Right lobe of liver (tissue), 6 donors: ENCODE measurements at regions not wholly inside any gene's neighbourhood (a gene's known extent, or its start where the extent isn't known, plus 50 kb on each side); places are given as distances from the start of the nearest gene placed in this dataset.

Source experiments
- ATAC-seq, 4 donors: fragments of 200-7000 bp; cut with Tn5 transposase; one replicate each; pipeline ENCODE4 v1.9.1; 2020; ENCODE audit warnings: mild to moderate bottlenecking in 4 of 4, moderate library complexity in 4 of 4
- DNase-seq, 3 donors: peaks; one replicate each; pipeline ENCODE4 v3.0.0-alpha.2; 2020
- H3K27ac ChIP-seq, 3 donors: fragments of 200-600 bp; one replicate each; pipeline ENCODE4 v1.8.0; 2022
- H3K27me3 ChIP-seq, 2 donors: fragments of 200-600 bp; one replicate each; pipeline ENCODE4 v1.8.0; 2022
- H3K36me3 ChIP-seq, 4 donors: fragments of 200-600 bp; sonication (generic) in 1 of 4; one replicate each; pipeline versions ENCODE4 v1.5.1 to v1.8.0; 2017 to 2022; ENCODE audit warnings: control low read depth in 1 of 4
- H3K4me1 ChIP-seq, 4 donors: fragments of 200-600 bp; sonication (generic) in 1 of 4; one replicate each; pipeline versions ENCODE4 v1.5.1 to v1.8.0; 2017 to 2022; ENCODE audit warnings: control low read depth in 1 of 4
- H3K4me3 ChIP-seq, 3 donors: fragments of 200-600 bp; one replicate each; pipeline ENCODE4 v1.8.0; 2022
- H3K9me3 ChIP-seq, 4 donors: fragments of 200-600 bp; sonication (generic) in 1 of 4; one replicate each; pipeline versions ENCODE4 v1.5.1 to v1.8.0; 2017 to 2022; ENCODE audit warnings: control low read depth in 1 of 4
- POLR2A ChIP-seq: fragments of 450-650 bp; IDR thresholded peaks from one replicate; pipeline ENCODE4 v1.6.1; 2017; ENCODE audit warnings: antibody characterized with exemption, mild to moderate bottlenecking
- WGBS: methylation state at CpG from one replicate; pipeline ENCODE4 v1.1.6; 2018; ENCODE audit warnings: low coverage, low lambda C conversion rate; ENCODE audit not compliant: insufficient coverage; ENCODE audit errors: missing lambda C conversion rate; 5-methylcytosine and 5-hydroxymethylcytosine counted together
- intact Hi-C, 2 donors: fragments of 100-400 bp; cut with DNase I; formaldehyde crosslinking; loops; one replicate each; pipeline versions ENCODE4 v1.11.2 to v1.14.1; 2022
- TF ChIP-seq, protein P1 (sequence below), 4 donors: fragments of 200-600 bp in 3 of 4; fragments of 450-650 bp in 1 of 4; IDR thresholded peaks; one replicate each; pipeline versions ENCODE4 v1.5.1 to v1.8.0; 2016 to 2022; ENCODE audit warnings: antibody characterized with exemption in 4 of 4, mild to moderate bottlenecking in 2 of 4
- donor health status: DM: no; HTN: yes; CAD: no.
- donor health status: DM: no; HTN: no; CAD: no.
- donor health status: DM: no; HTN: no; CAD: no.
- donor health status: DM: no; HTN: yes; CAD: no.
- donor health status: DM: no; HTN: yes; CAD: no.

DNA sequence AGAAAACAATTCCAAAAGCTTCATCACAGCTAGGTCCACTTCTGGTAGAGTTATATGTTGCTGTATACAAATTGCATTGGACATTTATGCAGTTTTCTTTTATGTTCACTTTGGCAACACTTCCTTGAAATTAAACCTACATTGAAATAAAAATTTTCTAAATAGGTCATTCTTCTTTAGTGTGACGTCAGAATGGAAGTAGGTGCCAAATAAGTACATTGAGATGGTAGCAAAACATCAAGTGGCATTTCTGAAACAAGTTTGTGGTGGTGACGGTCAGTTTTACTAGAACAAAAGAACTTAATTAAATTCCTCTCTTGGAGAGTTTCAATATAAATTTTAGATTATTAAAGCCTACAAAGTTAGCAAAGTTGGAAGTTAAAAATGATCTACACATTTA, 895.1 kb downstream of the CDH9 start:
- no peak overlapping the region for H3K4me3 ChIP-seq
- H3K27me3 ChIP-seq: no peaks in the 10 kb centered on the region
- no peaks in the 10 kb centered on the region for H3K9me3 ChIP-seq
- ATAC-seq: no peak
- no peak for TF ChIP-seq POLR2A
- TF ChIP-seq, protein P1, sequence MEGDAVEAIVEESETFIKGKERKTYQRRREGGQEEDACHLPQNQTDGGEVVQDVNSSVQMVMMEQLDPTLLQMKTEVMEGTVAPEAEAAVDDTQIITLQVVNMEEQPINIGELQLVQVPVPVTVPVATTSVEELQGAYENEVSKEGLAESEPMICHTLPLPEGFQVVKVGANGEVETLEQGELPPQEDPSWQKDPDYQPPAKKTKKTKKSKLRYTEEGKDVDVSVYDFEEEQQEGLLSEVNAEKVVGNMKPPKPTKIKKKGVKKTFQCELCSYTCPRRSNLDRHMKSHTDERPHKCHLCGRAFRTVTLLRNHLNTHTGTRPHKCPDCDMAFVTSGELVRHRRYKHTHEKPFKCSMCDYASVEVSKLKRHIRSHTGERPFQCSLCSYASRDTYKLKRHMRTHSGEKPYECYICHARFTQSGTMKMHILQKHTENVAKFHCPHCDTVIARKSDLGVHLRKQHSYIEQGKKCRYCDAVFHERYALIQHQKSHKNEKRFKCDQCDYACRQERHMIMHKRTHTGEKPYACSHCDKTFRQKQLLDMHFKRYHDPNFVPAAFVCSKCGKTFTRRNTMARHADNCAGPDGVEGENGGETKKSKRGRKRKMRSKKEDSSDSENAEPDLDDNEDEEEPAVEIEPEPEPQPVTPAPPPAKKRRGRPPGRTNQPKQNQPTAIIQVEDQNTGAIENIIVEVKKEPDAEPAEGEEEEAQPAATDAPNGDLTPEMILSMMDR (IDR thresholded peaks at IDR 0.05): no peak
- intact Hi-C loops: no loop called here
- no peak for DNase-seq
- H3K4me1 ChIP-seq: no peaks in the 10 kb centered on the region
- WGBS: 44% methylated on average over 2 of the region's 2 CpGs
- H3K27ac ChIP-seq: no peak overlapping the region
- no peaks in the 10 kb centered on the region for H3K36me3 ChIP-seq

- 57% methylated on average over 6 of the region's 6 CpGs for WGBS
- ATAC-seq: no peak
- intact Hi-C loops: no loop called here
- Histone ChIP-seq H3K4me1 (no peaks in the 10 kb centered on the region), H3K36me3 (no peaks in the 10 kb centered on the region), H3K9me3 (no peaks in the 10 kb centered on the region), H3K27me3 (no peaks in the 10 kb centered on the region), H3K4me3 (no peak overlapping the region), H3K27ac (no peak overlapping the region)
- no peak for DNase-seq
- TF ChIP-seq POLR2A: no peak
- TF ChIP-seq, protein P1 (IDR thresholded peaks at IDR 0.05): no peak
Observed at GRCh38 chr5:26121338-26121737, 917.0 kb downstream of the CDH9 start.

DNA sequence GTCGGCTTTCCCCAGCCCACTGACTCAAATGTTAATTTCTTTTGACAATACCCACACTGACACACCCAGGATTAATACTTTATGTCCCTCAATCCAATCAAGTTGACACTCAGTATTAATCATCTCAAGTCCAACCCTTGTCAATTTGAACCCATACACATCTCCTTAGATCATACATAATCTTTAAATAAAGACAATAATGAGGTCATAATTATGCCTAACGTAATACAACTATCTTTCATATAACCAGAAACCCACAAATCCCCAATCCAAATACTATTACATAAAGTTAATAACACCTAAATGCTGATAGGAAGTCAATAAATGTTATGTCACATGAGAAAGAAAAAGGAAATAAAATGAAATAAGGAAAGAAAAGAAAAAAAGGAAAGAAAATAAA, 934.2 kb downstream of the CDH9 start:
- Histone ChIP-seq H3K36me3 (no peaks in the 10 kb centered on the region), H3K4me3 (no peak overlapping the region), H3K9me3 (no peaks in the 10 kb centered on the region), H3K27me3 (no peaks in the 10 kb centered on the region), H3K27ac (no peak overlapping the region), H3K4me1 (no peaks in the 10 kb centered on the region)
- intact Hi-C loops: no loop called here
- ATAC-seq (no peak), DNase-seq (no peak)
- WGBS: 36% methylated on average over 2 of the region's 2 CpGs
- no peak for TF ChIP-seq POLR2A
- TF ChIP-seq, protein P1 (IDR thresholded peaks at IDR 0.05): no peak

DNA sequence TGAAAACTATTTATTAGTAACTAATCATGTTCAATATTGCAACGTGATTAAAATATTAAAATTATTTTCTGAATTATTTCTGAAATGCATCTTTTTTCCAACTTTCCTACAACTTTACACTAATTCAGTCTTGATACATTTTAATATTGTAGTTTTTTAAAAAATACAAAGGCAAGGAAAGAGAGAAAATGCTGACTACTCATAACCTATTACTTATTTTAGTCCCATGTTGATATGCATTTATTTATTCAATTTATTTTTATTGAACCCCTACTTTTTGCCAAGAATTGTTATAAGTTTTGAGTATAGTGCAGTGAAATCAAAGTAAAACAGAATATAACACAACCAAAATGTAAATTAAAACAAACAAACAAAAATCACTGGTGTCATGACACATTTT, 978.2 kb downstream of the CDH9 start:
- intact Hi-C loops: no loop called here
- 57% methylated on average over 1 of the region's 1 CpG for WGBS
- ATAC-seq (no peak), DNase-seq (no peak)
- Histone ChIP-seq H3K36me3 (no peaks in the 10 kb centered on the region), H3K4me1 (no peaks in the 10 kb centered on the region), H3K27me3 (no peaks in the 10 kb centered on the region), H3K9me3 (no peaks in the 10 kb centered on the region), H3K27ac (no peak overlapping the region), H3K4me3 (no peak overlapping the region)
- no peak for TF ChIP-seq POLR2A
- TF ChIP-seq, protein P1 (IDR thresholded peaks at IDR 0.05): no peak

- no peak for TF ChIP-seq POLR2A
- TF ChIP-seq, protein P1 (IDR thresholded peaks at IDR 0.05): no peak
- no peaks in the 10 kb centered on the region for H3K9me3 ChIP-seq
Observed at GRCh38 chr5:26054594-26054993, 983.8 kb downstream of the CDH9 start.

More at GRCh38 chr5:26054594-26054993, 983.8 kb downstream of the CDH9 start:
- no peaks in the 10 kb centered on the region for H3K27me3 ChIP-seq
- WGBS: no CpG with 5 or more reads among the region's 1 CpG
- ATAC-seq: no peak
- H3K4me3 ChIP-seq: no peak overlapping the region
- no peaks in the 10 kb centered on the region for H3K4me1 ChIP-seq
- no peaks in the 10 kb centered on the region for H3K36me3 ChIP-seq
- H3K27ac ChIP-seq: no peak overlapping the region
- intact Hi-C loops: no loop called here
- DNase-seq: no peak
